ENCODE measurements at regions not wholly inside any gene's neighbourhood (a gene's known extent, or its start where the extent isn't known, plus 50 kb on each side); places are given as distances from the start of the nearest gene placed in this dataset.

DNA sequence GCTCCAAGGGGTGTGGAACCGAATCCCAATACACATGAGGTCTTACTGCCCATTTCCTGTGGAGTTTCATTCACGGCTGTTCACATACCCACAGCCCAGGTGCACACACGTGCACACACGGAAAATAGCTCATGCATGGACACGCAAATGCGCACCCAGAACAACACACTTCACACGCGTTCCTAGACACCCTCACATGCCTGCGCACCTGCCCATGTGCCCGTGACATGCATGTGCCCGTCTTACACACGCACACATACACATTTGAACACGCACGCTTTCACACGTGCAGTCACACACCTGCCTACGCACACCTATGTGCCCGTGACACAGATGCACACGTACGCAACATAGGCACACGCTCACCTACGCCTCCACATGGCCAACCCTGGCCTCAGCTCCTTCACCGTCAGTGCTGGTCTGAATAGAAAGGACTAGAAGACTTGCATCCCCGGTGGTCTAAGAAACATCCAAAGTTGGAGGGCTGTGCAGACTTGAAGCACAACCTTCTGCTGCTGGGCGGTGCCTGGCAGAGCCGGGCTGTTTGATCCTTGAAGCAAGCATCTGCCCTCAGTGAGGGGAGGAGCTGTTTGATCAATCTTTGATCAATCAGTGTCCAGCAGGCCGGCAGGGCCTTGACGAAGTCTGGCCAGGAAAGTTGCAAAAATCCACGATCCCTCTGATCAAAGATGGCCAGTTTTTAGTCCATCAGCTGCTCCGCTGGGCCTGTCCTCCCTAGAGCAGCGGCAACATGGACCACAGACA is 164.7 kb downstream of the OLFM1 start:
- TF ChIP-seq, protein P1, sequence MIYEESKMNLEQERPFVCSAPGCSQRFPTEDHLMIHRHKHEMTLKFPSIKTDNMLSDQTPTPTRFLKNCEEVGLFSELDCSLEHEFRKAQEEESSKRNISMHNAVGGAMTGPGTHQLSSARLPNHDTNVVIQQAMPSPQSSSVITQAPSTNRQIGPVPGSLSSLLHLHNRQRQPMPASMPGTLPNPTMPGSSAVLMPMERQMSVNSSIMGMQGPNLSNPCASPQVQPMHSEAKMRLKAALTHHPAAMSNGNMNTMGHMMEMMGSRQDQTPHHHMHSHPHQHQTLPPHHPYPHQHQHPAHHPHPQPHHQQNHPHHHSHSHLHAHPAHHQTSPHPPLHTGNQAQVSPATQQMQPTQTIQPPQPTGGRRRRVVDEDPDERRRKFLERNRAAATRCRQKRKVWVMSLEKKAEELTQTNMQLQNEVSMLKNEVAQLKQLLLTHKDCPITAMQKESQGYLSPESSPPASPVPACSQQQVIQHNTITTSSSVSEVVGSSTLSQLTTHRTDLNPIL (CRISPR knock-in tag; IDR thresholded peaks at IDR 0.05; ENCODE audit: low read depth) = no peak
- TF ChIP-seq, protein P2, sequence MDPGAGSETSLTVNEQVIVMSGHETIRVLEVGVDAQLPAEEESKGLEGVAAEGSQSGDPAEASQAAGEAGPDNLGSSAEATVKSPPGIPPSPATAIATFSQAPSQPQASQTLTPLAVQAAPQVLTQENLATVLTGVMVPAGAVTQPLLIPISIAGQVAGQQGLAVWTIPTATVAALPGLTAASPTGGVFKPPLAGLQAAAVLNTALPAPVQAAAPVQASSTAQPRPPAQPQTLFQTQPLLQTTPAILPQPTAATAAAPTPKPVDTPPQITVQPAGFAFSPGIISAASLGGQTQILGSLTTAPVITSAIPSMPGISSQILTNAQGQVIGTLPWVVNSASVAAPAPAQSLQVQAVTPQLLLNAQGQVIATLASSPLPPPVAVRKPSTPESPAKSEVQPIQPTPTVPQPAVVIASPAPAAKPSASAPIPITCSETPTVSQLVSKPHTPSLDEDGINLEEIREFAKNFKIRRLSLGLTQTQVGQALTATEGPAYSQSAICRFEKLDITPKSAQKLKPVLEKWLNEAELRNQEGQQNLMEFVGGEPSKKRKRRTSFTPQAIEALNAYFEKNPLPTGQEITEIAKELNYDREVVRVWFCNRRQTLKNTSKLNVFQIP (CRISPR knock-in tag; IDR thresholded peaks at IDR 0.05; ENCODE audit: borderline replicate concordance, low read depth) = no peak
- no peak for TF ChIP-seq TCF4 (CRISPR knock-in tag; IDR thresholded peaks at IDR 0.05; ENCODE audit: borderline replicate concordance)
- TF ChIP-seq ISL1 (CRISPR knock-in tag; IDR thresholded peaks at IDR 0.05) = no peak
- no peak for TF ChIP-seq ZNF70 (CRISPR knock-in tag; IDR thresholded peaks at IDR 0.05)
- TF ChIP-seq BACH2 (CRISPR knock-in tag; IDR thresholded peaks at IDR 0.05; ENCODE audit: borderline replicate concordance) = no peak
- no peak for TF ChIP-seq ZNF565 (CRISPR knock-in tag; conservative IDR thresholded peaks at IDR 0.05; ENCODE audit: low read depth)
- no peak for TF ChIP-seq CSDC2 (CRISPR knock-in tag; IDR thresholded peaks at IDR 0.05)
- no peak for TF ChIP-seq SNAI2 (CRISPR knock-in tag; IDR thresholded peaks at IDR 0.05)
- TF ChIP-seq RARB (CRISPR knock-in tag; IDR thresholded peaks at IDR 0.05) = no peak
- no peak for TF ChIP-seq OSR1 (CRISPR knock-in tag; IDR thresholded peaks at IDR 0.05)
- TF ChIP-seq ZFP3 (CRISPR knock-in tag; IDR thresholded peaks at IDR 0.05) = no peak
- TF ChIP-seq, protein P3, sequence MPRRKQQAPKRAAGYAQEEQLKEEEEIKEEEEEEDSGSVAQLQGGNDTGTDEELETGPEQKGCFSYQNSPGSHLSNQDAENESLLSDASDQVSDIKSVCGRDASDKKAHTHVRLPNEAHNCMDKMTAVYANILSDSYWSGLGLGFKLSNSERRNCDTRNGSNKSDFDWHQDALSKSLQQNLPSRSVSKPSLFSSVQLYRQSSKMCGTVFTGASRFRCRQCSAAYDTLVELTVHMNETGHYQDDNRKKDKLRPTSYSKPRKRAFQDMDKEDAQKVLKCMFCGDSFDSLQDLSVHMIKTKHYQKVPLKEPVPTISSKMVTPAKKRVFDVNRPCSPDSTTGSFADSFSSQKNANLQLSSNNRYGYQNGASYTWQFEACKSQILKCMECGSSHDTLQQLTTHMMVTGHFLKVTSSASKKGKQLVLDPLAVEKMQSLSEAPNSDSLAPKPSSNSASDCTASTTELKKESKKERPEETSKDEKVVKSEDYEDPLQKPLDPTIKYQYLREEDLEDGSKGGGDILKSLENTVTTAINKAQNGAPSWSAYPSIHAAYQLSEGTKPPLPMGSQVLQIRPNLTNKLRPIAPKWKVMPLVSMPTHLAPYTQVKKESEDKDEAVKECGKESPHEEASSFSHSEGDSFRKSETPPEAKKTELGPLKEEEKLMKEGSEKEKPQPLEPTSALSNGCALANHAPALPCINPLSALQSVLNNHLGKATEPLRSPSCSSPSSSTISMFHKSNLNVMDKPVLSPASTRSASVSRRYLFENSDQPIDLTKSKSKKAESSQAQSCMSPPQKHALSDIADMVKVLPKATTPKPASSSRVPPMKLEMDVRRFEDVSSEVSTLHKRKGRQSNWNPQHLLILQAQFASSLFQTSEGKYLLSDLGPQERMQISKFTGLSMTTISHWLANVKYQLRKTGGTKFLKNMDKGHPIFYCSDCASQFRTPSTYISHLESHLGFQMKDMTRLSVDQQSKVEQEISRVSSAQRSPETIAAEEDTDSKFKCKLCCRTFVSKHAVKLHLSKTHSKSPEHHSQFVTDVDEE (CRISPR knock-in tag; IDR thresholded peaks at IDR 0.05) = no peak
- TF ChIP-seq ZC3H10 (CRISPR knock-in tag; IDR thresholded peaks at IDR 0.05) = no peak
- TF ChIP-seq ARNTL (CRISPR knock-in tag; IDR thresholded peaks at IDR 0.05; ENCODE audit: borderline replicate concordance, low read depth) = no peak
- TF ChIP-seq GLIS3 (CRISPR knock-in tag; IDR thresholded peaks at IDR 0.05) = no peak
- ATAC-seq = no peak

GRCh38 chr9:135252980-135253304 is 165.5 kb downstream of the OLFM1 start:
- ATAC-seq = no peak
- no peak for TF ChIP-seq ZFP30 (CRISPR knock-in tag; IDR thresholded peaks at IDR 0.05)

- no peak for ATAC-seq
- no peak for TF ChIP-seq ZNF565 (CRISPR knock-in tag; conservative IDR thresholded peaks at IDR 0.05; ENCODE audit: low read depth)
- TF ChIP-seq BACH2 (CRISPR knock-in tag; IDR thresholded peaks at IDR 0.05; ENCODE audit: borderline replicate concordance) = no peak
- TF ChIP-seq, protein P3 (CRISPR knock-in tag; IDR thresholded peaks at IDR 0.05) = no peak
- TF ChIP-seq ARNTL (CRISPR knock-in tag; IDR thresholded peaks at IDR 0.05; ENCODE audit: borderline replicate concordance, low read depth) = no peak
- TF ChIP-seq GLIS3 (CRISPR knock-in tag; IDR thresholded peaks at IDR 0.05) = no peak
- no peak for TF ChIP-seq ZFP30 (CRISPR knock-in tag; IDR thresholded peaks at IDR 0.05)
- no peak for TF ChIP-seq SNAI2 (CRISPR knock-in tag; IDR thresholded peaks at IDR 0.05)
Measured at GRCh38 chr9:135253305-135254004, 166.0 kb downstream of the OLFM1 start.

Data from SK-N-SH treated with all-trans-retinoic acid at 6 μM for 48 hours (cell line).